Brain pericyte (primary cell): ENCODE measurements at regions not wholly inside any gene's neighbourhood (a gene's known extent, or its start where the extent isn't known, plus 50 kb on each side); places are given as distances from the start of the nearest gene placed in this dataset.

Experiments
- DNase-seq: peaks from one replicate; pipeline ENCODE4 v3.0.0-alpha.2; 2012; ENCODE audit warnings: low read depth, low spot score

GRCh38 chr17:45715787-45716186, 68.3 kb upstream of the CRHR1 start:
- DNase-seq, result no peak

DNA sequence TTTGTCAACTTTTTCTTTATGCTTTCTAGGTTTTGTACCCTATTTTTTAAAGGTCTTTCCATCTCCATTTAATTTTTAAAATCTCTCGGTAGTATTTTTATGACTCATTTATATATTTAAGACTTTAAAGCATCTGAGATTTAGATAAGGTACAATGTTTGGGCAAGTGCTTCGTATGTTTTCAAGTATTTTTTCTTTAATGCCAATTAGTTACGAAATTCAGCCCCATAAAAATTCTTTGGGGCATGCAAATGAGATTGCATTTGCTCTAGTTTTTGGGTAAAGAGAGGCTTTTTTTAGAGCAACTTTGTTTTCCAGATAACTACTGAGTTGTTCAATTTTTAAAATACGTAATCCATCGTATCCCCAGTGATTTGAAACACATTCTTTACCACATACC, 65.3 kb upstream of the CRHR1 start:
- DNase-seq, result no peak

GRCh38 chr17:45719335-45720071, 64.6 kb upstream of the CRHR1 start:
- DNase-seq, result no peak

DNA sequence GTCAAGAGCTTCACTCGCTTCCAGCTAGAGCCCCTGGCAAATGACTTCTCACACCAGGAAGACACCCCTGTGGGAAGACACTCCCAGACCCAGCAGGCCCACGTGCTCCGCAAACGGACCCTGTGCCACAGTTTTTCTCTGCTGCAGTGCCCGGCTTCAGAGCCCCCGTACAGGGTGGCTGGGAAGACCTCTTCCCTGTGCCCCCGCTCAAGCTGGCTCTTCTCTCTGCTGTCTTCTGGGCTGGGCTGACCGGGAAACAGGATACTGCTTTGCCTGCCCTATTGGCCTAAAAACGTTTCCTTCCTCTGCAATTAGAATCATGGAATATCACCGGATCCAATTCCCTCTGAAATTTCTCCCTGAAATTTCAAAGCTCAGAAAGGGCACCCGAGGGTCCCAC, 63.7 kb upstream of the CRHR1 start:
- no peak for DNase-seq

- DNase-seq, result no peak
These were observed 62.0 kb upstream of the CRHR1 start for GRCh38 chr17:45722161-45722560.

- DNase-seq, result no peak
These were observed 54.7 kb upstream of the CRHR1 start for GRCh38 chr17:45729294-45729907.

DNA sequence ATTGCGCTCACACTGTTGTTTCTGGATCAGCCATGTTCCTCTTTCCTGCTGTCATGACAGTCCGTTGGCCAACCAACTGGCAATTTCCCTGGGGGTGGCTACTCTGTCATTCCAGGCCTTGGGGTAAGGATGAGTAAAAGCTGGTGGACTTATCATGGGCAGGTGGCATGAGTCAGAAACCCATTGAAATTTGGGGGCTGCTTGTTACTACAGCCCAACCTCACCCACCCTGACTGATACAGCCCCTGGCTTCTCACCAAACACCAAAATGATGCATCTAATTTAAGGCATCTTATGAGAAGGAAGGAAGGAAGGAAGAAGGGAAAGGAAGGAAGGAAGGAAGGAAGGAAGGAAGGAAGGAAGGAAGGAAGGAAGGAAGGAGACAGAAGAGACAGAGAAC, 53.9 kb upstream of the CRHR1 start:
- DNase-seq, result no peak

DNA sequence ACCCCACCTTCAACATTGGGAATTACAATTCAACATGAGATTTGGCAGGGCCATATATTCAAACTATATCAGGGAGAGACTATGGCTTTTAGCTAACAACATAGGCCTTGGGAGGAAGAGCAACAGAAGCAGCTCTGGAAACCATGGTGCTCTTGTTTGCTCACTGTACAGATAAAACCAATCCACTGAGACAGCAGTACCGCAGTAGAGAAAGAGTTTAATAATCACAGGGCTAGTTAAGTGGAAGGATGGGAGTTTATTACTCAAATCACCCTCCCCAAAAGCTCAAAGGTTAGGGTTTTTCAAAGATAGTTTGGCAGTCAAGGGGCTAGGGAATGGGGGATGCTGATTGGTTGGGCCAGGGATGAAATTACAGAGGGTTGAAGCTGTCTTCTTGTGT, 52.7 kb upstream of the CRHR1 start:
- DNase-seq, result no peak

- DNase-seq, result no peak
These were observed 51.1 kb upstream of the CRHR1 start for GRCh38 chr17:45732926-45733505.

DNA sequence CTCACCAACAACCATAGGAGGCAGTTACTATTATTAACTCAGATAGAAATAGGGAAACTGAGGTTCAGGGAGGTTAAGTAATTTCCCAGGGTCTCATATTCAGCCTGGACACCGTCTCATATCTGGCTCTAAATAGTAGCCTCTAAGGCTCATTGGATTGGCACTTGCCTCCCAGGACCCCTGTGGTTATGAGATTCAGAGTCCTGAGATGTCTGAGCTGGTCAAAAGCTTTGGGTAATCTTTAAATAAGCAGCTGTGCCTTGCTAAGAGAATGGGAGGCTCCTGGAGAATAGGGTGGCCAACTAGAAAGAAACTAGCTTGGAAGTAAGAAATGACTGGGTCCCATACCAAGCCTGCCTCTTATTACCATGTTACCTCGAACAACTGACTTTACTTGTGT, 50.3 kb upstream of the CRHR1 start:
- no peak for DNase-seq
